RWPE1 (cell line): ENCODE measurements at regions not wholly inside any gene's neighbourhood (a gene's known extent, or its start where the extent isn't known, plus 50 kb on each side); places are given as distances from the start of the nearest gene placed in this dataset.

Source experiments
- CTCF ChIA-PET: fragments of 350-600 bp; sonication (Branson Sonifier 250); formaldehyde crosslinking; extraction: SDS; loops from one replicate; lab custom pipeline; 2021; lab: Yijun Ruan, JAX
- POLR2A ChIA-PET: fragments of 400-600 bp; formaldehyde crosslinking; extraction: SDS; loops from one replicate; lab custom pipeline; 2020; ENCODE audit warnings: antibody characterized with exemption; ENCODE audit not compliant: low non-redundant PET; lab: Yijun Ruan, JAX
- DNase-seq: peaks from one replicate; pipeline ENCODE4 v3.0.0; 2012; ENCODE audit warnings: low spot score
- H3K27ac ChIP-seq: fragments of 450-650 bp; 2 replicates; pipeline ENCODE4 v1.5.1; 2017
- CTCF ChIP-seq: fragments of 450-650 bp; conservative IDR thresholded peaks from 2 replicates; pipeline ENCODE4 v1.5.1; 2017; ENCODE audit warnings: low read depth, mild to moderate bottlenecking

- H3K27ac ChIP-seq = no peak overlapping the region
- CTCF ChIA-PET = interaction anchor here (0.6 kb wide), 1 partner anchor 1129 kb away, joined by 3 read pairs; no protein-coding TSS in a partner anchor
- TF ChIP-seq CTCF = no peak
- POLR2A ChIA-PET = no interaction called here
- DNase-seq = no peak
Observed at GRCh38 chr14:27013678-27014077, 415.8 kb upstream of the NOVA1 start.

GRCh38 chr14:27015065-27015464, 417.2 kb upstream of the NOVA1 start:
- TF ChIP-seq CTCF = no peak
- ChIA-PET CTCF (no interaction called here), POLR2A (no interaction called here)
- H3K27ac ChIP-seq = no peak overlapping the region
- no peak for DNase-seq

DNA sequence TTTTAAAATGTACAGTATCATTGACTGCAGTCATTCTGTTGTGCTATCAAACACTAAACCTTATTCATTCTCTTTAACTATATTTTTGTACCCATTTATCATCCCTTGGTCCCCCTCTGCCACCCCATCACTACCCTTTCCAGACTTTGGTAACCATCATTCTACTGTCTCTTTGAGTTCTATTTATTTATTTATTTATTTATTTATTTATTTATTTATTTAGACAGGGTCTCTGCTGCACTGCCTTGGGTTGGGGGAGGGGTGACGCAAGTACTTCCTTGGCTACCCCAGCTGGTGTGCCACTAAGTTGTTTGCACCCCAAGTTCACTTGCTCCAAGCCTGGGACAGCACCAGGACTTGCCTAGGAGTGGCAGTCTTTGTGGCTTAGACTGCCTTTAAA, 427.8 kb upstream of the NOVA1 start:
- no peak overlapping the region for H3K27ac ChIP-seq
- no peak for DNase-seq
- ChIA-PET POLR2A (no interaction called here), CTCF (interaction anchor here (0.6 kb wide), 1 partner anchor 760 kb away, joined by 3 read pairs; no protein-coding TSS in a partner anchor)
- TF ChIP-seq CTCF = no peak

DNA sequence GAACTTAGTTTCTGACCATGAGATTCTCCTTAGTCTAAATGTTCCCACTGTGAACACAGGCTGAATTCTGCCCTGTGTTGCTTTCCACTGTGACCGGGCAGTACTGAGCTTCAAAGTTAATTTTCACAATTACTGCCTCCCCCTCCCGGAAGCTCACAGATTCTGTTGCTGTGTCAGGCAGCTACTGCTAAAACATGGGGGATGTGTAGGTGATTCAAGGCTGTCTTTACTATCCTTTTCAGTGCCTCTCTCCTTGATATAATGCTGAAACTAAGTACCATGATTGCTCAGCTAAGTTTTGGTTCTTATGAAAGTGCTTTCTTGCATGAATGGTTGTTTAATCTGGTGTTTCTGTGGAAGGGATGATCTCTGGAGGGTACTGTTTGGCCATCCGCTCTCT, 428.3 kb upstream of the NOVA1 start:
- no peak for DNase-seq
- POLR2A ChIA-PET = no interaction called here
- no peak for TF ChIP-seq CTCF
- CTCF ChIA-PET = interaction anchor here (0.6 kb wide), 1 partner anchor 760 kb away, joined by 3 read pairs; no protein-coding TSS in a partner anchor
- no peak overlapping the region for H3K27ac ChIP-seq

DNA sequence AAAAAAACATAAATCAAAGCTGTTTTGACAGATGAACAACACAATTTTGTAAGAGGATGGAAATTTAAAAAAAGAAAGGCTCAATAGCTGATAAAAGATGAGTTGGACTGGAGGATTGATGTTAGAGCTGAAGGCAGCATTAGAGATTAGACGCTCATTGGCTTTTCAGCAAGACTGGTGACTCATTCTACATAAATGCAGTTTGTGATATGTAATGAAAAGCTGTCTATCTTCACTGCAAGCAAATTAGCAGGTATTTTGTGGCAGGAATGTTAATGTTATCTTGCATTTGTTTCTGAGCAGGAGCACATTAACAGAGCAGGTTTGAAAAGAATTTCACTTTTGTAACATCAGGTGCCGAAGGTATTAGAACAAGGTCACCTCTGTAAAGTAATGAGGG, 442.7 kb upstream of the NOVA1 start:
- no peak for TF ChIP-seq CTCF
- POLR2A ChIA-PET = no interaction called here
- CTCF ChIA-PET = no interaction called here
- no peak for DNase-seq
- no peak overlapping the region for H3K27ac ChIP-seq

GRCh38 chr14:27049701-27050100, 451.9 kb upstream of the NOVA1 start:
- ChIA-PET POLR2A (no interaction called here), CTCF (no interaction called here)
- no peak for TF ChIP-seq CTCF

More at GRCh38 chr14:27049701-27050100, 451.9 kb upstream of the NOVA1 start:
- no peak overlapping the region for H3K27ac ChIP-seq
- no peak for DNase-seq
